HG02970 (cell line): ENCODE measurements at regions not wholly inside any gene's neighbourhood (a gene's known extent, or its start where the extent isn't known, plus 50 kb on each side); places are given as distances from the start of the nearest gene placed in this dataset.

ENCODE experiments used
- ATAC-seq: cut with Tn5 transposase; IDR thresholded peaks from one replicate; pipeline ENCODE4 v1.9.1; 2021; ENCODE audit warnings: mild to moderate bottlenecking, moderate library complexity, moderate number of reproducible peaks; ENCODE audit not compliant: unreplicated experiment, low FRiP score

DNA sequence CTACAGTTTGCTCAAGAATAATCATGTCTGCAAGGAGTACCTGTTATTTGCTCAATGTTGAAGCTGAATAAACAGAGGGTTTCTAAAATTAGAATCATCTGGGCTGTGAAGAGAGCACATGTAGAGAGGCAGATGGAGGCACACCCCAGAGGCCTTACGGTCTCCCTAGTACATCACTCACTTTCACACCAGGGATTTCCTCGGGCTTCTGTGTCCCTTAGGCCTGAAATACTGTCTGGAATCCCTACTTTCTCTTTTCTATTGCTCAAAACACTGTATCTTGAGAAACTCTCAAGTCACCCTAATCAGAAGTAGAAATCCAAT is 473.7 kb upstream of the ROBO2 start:
- ATAC-seq: no peak

DNA sequence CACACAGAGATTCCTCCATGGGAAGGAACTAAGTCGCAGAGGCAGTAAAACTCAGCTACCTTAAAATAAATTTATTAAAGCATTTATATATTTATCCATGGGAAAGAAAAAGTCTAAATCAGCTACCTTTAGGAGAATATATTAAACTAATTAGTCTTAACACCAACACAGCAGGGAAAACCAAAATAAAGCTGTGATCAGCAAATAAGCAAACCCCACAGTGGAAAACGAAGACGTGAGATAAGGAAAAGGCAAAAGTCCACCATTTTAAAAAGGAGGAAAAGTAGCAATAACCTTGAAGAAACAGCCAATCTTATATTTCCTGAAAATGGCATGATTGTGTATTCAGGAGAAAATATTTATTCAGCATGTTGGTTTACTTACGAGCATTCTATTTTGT is 473.0 kb upstream of the ROBO2 start:
- ATAC-seq: no peak

DNA sequence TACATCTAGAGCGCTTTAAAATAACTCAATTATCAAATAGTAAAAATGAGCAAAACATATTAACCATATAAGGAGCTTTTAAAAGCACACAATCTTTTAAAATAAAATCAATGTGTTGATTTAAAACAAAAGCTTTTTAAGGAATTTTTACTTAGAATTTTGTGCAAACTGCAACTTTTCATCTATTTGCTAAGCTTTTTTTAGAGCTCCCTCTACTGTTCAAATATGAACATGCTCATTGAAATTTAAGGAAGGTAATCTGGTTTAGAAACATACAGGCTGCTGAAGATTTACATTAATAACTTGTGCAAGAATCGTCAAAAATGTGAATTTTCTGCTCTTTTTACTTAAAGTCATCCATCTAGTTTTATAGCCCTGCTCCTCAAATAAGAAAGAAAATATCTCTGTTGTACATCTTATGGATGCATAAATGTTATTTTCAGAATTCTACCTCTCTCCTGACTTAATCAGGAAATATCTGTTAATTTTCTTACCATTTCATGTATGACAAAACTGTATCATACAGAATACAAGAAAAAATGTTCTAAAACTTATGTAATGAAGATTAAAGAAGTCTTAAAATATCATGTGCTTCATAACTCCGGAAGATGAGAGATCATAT is 469.4 kb upstream of the ROBO2 start:
- no peak for ATAC-seq

DNA sequence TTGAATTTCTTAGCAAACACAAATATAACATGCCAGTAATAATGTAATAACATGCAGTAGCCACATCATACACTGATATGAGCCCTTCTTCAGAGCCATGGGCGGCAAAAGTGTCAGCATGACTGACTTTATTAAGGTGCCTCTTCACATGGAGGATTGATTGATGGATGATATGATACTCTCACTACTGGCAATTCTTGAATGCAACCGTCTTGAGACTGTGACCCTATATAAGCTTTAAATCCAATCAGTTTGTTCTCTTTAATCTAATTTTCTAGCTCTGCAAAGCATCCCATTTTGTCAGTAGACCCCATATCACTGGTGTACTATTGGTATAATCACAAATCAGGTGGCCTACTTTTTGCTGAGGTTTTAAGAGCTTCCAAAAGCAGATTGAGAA is 463.7 kb upstream of the ROBO2 start:
- ATAC-seq: no peak

GRCh38 chr3:76582098-76582497 is 457.8 kb upstream of the ROBO2 start:
- ATAC-seq: no peak

DNA sequence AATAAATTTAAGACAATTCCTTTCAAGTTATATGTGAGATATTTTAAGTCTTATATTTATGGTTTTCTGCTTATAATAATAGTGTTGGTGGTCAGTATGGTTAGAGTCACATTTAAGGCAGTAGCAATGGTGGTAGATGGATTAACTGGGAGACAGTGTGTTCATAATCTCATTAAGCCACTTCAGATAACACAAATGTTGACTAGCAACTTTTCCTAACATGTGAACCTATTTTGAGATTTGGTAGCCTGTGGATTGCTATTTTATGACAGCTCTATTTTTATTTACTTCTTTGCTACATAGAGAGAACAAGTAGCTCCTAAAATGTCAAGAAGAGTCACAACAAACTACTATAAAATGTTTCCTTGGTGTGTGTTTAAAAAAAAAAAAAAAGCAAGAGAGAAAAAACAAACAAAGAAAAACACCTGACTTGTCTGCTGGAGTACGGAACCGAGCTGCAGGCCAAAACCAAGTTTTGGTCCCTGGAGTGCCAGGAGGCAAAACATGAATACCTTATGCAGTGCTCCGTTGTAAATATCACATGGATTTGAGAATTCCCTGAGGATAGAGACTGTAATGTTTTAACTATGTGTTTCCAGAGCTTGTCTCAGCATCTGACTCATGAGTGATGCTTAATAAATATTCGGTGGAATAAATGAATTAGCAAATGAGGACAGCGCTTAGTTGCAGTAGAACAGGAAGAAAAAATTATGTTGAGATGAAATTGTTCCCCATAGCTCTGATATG is 457.1 kb upstream of the ROBO2 start:
- ATAC-seq: no peak

DNA sequence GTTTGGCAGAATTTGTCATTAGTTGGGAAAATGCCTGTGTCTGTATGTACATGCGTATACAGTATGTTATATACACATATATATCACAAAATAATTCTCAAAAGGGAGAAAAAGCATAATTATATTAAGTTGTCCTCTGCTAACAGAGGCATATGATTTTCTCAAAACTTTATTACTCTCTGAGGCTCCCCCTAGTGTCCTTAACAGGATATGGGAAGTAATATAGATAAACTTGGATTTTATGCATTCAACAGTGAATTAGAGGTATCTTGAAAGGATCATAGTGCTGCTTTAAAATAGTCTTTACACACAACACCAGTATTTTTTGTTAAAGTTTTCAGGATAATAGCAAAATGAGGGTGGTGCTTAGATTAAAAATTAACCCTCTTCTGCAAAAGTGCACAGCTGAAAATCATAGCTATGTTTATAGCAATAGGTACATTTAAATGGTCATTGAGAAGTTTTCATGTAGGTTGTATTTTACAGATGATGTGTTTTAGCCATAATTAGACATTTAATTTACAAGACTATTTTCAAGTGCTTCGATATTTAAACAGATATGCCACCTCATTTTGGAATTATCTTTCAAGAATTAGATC is 454.0 kb upstream of the ROBO2 start:
- ATAC-seq: no peak

DNA sequence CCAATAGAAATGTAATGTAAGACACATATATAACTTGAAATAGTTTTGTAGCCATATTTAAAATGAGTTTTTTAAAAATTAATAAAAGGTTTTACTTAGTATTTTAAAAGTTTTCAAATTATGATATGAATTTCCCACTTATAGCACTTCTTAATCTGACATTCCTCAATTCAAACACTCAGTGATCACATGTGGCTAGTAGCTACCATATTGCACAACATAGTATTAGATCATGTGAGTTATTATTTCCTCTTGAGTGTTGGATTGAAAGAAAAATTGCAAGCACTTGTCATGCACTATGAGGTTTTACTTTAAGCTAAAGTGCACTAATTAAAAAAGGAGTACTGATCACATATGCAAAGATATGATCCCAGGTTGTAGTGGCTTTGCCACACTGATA is 453.4 kb upstream of the ROBO2 start:
- ATAC-seq: no peak

- ATAC-seq: no peak
Measured at GRCh38 chr3:76610150-76610549, 429.7 kb upstream of the ROBO2 start.

GRCh38 chr3:76615719-76616118 is 424.2 kb upstream of the ROBO2 start:
- ATAC-seq: no peak

GRCh38 chr3:76624164-76624563 is 415.7 kb upstream of the ROBO2 start:
- no peak for ATAC-seq

DNA sequence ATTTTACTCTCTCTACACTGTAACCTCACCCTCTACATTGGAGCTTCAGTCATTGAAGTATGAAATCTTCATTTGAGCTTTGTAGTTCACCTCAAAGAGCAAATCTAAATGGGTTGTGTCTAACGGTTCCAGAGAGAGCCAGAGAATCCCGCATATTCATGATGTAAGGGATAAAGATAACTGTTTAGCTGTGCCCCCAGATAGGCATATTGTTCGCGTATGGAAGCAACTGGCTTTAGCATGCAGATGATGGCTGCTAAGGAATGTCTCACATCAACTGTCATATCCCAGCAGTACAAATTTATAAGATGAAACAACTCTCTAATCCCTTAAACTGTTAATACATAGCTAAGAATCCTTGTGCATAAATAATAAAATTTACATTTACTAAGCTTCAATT is 412.7 kb upstream of the ROBO2 start:
- no peak for ATAC-seq

- ATAC-seq: no peak
Measured at GRCh38 chr3:76631251-76631650, 408.6 kb upstream of the ROBO2 start.

DNA sequence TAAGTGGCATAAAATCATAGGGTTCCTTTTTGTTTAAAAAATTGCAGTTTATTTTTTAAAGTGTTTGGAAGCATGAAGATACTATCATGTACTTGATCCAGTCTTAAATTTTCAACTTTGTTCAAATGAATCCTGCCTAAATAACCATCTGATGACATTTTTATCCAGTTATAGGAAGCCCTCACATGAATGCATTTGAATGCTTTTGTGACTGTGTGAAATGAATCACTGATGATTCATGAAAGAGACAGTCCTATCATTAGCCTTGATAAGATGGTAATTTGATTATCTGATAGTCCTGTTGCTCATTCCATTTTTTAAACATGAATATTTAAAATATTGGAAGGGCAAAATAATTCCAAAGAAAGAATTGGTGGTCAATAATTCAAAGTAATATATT is 401.9 kb upstream of the ROBO2 start:
- no peak for ATAC-seq

- no peak for ATAC-seq
Measured at GRCh38 chr3:76643623-76644304, 396.1 kb upstream of the ROBO2 start.

DNA sequence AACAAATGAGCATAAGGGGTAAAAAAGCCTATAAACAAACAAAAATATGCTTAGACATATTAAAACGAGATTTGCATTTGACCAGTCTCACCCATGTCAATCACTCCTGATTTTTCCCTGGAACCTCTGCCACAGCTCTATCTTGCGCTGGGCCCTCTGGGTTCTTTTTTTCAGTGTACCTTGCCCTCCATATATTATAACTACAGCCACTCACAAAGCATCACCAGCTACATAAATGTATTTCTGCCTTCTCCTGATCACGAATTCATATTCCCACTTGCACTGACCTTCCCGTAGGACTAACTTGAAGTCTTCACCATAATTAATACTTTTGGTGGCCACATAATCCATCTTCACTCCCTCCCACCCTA is 395.6 kb upstream of the ROBO2 start:
- no peak for ATAC-seq

- ATAC-seq: no peak
Measured at GRCh38 chr3:76645724-76646123, 394.2 kb upstream of the ROBO2 start.

GRCh38 chr3:76646921-76647562 is 392.9 kb upstream of the ROBO2 start:
- ATAC-seq: no peak

DNA sequence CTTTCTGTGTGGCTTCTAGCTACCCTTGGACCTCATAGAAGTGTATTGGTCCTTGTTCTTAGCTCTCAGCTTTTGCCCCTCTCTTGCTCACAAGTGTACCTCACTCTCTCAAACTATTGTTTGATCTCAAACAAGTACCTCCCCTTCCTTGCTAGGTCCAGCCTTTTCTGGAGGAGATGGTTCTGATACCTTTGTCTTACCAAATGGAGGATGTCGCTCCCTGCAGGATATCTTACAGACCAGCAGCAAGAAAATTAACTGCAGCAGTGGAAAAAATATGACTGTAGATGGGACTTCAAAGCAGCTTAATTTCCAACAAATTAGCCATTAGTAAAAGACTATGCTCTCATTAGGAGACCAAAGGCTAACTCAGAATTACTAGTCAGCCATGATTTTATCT is 388.1 kb upstream of the ROBO2 start:
- no peak for ATAC-seq

DNA sequence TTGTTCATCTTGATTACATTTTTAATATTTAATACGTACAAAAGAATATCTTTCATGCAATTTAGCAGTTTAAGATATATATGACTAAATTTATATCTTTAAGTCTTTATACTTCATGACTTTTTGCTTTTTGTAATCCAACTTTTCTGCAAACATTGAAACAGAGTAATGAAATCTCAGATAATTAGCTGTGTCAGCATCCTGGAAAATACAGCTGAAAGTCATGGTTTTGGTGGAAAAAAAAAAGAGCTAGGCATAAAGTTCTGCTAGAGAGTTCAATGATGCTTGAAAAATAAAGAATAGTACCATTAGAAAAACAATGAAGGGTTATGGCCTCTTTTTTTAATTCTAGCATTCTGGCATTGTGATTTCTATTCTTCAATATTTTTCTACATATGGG is 387.4 kb upstream of the ROBO2 start:
- ATAC-seq: no peak

DNA sequence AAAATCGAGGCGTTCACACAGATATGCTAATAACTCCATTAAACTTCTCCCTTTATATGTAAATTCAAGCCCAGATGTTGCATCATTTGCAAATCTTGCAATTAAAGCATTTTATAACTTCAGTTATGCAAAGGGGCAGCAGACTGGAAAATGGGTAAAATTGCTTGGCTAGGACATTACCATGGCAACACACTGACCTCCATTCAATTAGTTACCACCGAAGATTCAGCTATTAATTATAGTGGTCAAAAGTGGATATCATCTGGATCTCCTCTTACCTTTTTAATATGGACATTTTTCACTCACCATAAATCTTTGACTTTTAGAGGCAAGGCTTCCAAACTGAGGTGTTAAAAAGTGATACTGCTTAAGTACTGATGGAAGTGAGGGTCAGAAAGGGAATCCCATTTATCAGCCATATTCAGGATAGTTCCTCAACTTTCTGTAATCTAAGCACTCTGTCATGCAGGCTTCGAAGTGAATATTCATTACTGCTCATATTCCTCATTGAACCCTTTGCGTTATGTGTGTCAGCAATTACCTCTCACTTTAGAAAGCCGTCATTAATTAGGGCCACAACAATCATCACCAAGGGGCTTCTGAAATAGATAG is 386.2 kb upstream of the ROBO2 start:
- ATAC-seq: no peak
